NCI-H2171 treated with DMSO at 0.1 percent for 48 hours (cell line): ENCODE measurements at regions not wholly inside any gene's neighbourhood (a gene's known extent, or its start where the extent isn't known, plus 50 kb on each side); places are given as distances from the start of the nearest gene placed in this dataset.
"Not testable (repeated sequence)": the region's sequence is repeated elsewhere in the genome, so short reads cannot be mapped to it uniquely, and the experiment has no call there.

Source experiments
- DNase-seq: peaks from one replicate; lab custom pipeline; 2025; lab: John Stamatoyannopoulos, UW

DNA sequence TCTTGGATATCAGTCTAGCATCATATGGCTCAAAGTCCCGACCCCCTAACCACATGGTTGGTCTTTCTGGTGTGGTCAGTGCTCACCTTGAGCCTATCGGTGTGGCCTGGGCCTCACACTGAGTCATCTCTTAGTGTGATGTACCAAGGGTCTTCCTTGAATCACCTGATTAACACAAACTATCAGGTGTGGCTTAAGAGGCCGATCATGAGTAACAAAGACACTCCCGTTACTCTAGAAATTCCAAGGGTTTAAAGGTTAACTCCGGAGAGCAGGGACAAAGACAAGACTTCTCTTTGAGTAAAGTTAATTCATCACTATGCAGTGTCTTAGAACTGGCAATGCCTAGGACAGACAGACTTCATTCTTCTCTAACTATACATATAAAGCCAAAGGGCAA is 52.3 kb upstream of the ARMC3 start:
- no peak for DNase-seq

DNA sequence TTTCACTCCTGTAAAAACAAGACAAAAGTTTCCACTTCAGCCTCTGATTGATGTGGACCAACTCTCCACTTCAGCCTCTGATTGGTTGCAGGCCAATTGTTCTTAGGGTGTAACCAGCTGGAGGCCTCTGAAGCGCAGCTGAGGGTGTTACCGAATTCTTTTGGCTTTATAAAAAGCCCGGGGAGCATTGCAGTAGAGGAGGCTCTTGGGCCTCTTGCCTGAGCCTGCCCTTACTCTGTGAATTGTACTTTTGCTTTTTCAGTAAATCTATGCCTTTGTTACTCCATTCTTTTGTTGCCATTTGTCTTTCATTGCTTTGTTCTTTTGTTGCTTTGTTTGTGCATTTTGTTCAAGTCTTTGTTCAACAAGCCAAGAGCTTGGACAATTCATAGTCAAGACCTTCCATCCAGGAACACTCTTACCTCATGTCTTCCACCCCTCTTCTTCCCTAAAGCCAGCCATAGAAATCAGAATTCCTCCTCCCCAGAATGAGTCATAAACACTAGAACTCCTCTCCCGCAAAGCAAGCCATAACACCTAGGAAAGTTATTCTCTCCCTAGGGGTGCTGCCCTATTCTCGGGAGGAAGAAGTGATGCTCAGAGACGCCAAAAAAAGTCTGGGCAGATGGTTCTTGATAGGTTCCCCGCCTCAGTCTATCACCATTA is 53.5 kb upstream of the ARMC3 start:
- no peak for DNase-seq

- no peak for DNase-seq
These were observed 71.3 kb upstream of the ARMC3 start for GRCh38 chr10:22856444-22857074.

GRCh38 chr10:22854935-22855421 is 72.9 kb upstream of the ARMC3 start:
- no peak for DNase-seq

- no peak for DNase-seq
These were observed 73.9 kb upstream of the ARMC3 start for GRCh38 chr10:22853906-22854447.

DNA sequence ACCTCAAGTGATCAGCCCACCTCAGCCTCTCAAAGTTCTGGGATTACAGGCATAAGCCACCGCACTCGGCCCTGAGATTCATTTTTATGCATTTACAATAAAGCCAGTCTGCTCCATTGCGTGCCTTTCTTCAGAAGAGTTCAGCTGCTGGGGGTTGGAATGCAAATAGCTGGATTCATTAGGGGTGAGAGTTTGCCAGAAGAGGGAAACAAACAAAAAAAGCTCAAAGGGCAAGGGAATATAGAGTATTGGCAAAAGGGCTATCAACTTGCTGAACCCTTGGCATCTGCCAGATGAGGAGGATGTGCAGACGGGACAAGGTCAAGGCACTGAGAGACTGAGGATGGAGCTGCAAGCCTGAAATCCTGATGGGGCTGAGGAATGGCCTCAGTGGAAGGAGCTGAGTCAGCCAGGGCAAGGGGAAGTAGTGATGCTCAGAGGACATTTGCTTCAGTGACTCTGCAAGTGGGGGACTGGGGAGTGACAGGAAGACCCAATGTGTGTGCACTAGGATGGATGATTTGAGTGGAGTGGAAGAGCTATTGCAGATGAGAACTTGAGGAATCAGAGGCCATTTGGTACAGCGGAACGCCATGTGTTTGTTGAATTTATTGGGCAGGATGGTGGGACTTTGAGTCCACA is 75.0 kb upstream of the ARMC3 start:
- no peak for DNase-seq

DNA sequence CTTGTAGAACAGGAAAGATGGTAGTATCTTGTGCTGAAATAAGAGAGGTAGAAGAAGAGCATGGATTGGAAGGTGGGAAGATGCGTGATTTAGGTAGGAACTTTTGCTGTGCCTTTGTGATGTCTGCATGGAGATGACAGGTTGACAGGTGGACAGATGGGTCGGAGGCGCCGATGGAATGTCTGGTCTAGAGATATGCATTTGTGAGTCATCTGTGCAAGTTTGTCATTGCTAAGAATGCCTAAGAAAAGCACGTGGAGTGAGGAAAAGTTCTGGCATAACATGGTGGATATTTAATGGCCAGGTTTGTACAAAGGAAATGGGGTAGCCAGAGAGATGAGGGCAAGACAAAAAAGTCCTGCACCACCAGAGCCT is 76.0 kb upstream of the ARMC3 start:
- no peak for DNase-seq

DNA sequence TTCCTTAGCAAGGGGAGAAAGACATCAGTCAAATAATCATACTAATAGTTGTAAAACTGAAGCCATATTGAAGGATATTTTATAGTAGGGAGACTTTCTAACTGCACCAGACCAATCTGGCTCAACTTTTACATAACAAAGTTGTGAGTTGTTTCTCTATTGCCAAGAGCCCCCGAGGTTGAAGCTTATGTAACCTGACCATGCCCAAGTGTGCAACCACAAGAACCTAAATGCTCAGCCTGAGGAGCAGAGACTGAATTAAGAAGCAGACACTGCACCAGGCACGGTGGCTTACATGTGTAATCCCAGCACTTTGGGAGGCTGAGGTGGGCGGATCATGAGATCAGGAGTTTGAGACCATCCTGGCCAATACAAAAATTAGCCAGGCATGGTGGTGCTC is 77.3 kb upstream of the ARMC3 start:
- no peak for DNase-seq

GRCh38 chr10:22849077-22849805 is 78.6 kb upstream of the ARMC3 start:
- no peak for DNase-seq

DNA sequence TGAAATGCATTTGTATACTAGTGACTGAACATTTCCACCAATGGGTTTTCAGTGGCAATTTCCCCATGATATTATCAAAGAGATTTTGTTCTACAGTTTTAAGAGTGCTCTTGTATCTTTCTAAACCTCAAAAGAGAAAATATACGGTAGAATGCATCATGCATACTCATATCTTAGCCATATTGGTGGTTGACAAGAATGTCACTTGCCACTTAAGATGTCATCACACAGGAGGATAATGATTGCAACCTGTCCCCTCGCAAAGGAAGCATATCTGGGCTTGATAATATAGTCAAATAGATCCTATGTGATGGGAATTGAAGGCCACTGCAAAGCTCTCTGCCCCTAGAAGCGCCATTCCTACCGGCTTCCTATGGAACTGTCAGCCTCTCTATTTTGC is 79.3 kb upstream of the ARMC3 start:
- no peak for DNase-seq

DNA sequence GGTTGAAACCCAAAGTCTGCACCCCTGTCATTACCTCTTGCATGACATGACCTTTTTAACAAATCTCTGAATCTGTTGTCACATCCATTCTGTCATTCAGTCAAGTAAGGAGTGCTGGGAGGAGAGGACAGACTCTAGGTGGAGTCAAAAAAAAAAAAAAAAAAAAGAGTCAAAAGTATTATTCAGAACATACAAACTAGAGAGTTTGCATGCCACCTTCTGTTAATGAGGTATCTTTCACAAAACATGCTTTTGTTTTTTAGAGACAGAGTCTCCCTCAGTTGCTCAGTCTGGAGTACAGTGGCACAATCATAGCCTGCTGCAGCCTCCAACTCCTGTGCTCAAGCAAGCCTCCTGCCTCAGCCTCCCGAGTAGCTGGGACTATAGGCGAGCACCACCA is 81.6 kb upstream of the ARMC3 start:
- no peak for DNase-seq

DNA sequence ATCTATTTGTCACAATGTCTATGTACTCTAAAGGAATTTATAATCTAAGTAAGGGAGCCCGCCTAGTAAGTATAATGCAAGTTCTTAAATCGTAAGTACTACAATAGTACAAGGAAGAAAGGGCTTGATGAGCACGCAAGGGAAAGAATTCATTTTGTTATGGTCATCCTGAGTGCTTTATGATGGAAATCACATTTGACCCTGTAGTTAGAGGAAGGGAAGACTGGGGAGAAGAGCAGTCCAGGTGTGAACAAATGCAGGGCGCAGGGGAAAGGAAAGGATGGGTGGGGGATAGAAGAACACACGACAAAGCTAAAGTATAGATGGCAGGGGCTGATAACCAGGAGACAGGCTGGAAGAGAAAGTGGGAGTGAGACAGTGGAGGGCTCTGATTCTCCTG is 88.2 kb upstream of the ARMC3 start:
- no peak for DNase-seq

- DNase-seq: no peak
These were observed 90.1 kb upstream of the ARMC3 start for GRCh38 chr10:22837771-22838170.

DNA sequence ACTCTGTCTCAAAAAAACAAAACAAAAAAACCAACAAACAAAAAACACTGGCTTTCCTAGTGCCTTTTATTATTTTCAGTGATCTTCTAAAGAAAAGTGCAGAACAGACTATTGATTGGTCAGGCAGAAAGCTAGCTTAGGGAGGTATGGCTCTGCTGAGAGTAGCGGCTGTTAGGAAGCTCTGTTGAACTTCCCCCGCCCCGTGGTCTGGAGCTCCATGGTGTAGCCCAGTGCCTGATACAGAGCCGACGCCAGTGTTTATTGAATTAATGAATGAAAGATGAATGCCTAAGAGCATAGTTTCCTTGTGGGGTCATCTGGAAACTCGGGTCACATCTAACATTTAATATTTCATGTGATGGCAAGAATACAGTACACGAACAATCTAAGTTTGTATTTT is 90.5 kb upstream of the ARMC3 start:
- DNase-seq: no peak

GRCh38 chr10:22834471-22834870 is 93.4 kb upstream of the ARMC3 start:
- no peak for DNase-seq

DNA sequence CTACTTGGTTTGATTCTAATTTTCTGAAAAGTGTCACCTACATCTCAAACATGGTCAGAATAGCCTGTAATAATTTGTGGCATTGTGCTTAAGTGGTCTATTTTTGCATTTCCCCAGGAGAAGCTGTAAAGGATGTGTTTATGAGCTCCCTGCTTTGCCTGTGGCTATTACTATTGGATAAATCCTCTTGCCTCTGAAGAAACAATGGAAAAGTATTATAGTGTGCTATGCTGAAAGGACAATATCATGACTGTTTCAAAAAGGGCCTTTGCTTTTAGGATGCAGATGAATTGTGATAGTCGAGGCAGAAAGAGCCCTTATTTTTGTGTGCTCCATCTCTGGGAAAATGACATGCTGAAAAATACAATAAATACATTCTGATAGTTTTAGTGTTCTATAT is 94.1 kb upstream of the ARMC3 start:
- DNase-seq: no peak

DNA sequence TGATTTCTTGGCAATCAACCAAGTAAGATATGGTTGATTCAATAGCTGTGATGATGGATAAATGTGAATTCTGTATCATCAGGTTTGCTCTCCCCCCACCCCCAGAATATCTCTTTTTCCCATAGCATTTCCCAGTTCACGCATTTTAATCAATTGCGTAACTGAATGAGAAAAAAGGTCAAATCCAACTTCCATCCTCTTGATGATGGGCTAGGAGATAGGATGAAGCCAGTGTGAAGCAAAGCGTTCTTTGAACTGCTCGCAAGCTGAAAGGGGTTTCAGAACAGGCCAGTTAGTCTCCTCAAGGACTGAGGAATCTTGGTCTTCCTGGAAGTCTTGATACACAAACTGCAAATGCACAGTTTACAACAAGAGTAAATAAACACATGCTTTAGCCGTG is 94.5 kb upstream of the ARMC3 start:
- no peak for DNase-seq

GRCh38 chr10:22832851-22833250 is 95.0 kb upstream of the ARMC3 start:
- no peak for DNase-seq

- DNase-seq: no peak
These were observed 95.7 kb upstream of the ARMC3 start for GRCh38 chr10:22832066-22832602.

- DNase-seq: no peak
These were observed 96.3 kb upstream of the ARMC3 start for GRCh38 chr10:22831586-22831985.

DNA sequence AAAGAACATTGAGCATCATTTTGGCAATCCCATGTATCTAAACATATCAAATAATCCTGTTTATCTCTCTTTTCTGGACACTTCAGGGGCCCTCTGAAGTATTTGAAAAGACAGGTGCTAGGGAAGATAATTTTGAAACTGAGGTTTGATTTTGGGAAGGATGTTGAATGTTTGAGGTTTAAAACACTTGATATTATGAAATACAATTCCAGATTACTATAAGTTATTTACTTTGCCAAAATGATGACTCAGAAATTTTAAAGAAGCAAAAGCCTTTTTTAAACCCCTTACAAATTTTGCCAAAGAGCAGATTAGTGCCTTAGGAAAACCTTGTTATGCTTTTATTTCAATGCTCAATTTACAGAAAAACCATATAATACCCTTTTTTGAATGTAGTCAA is 99.1 kb upstream of the ARMC3 start:
- DNase-seq: not testable (repeated sequence)

GRCh38 chr10:22825841-22826240 is 102.0 kb upstream of the ARMC3 start:
- DNase-seq: no peak
